ENCODE measurements at regions not wholly inside any gene's neighbourhood (a gene's known extent, or its start where the extent isn't known, plus 50 kb on each side); places are given as distances from the start of the nearest gene placed in this dataset.

- DNase-seq (ENCODE audit: low read depth in 2 of 2), result no peak
- no peak for TF ChIP-seq CTCF (IDR thresholded peaks at IDR 0.05; ENCODE audit: low read depth, low read length)
These were observed 428.7 kb upstream of the TRIB2 start for GRCh38 chr2:12288048-12288447.

GRCh38 chr2:12289120-12289802 is 427.5 kb upstream of the TRIB2 start:
- no peak for DNase-seq (ENCODE audit: low read depth in 2 of 2)
- TF ChIP-seq CTCF (IDR thresholded peaks at IDR 0.05; ENCODE audit: low read depth, low read length), result no peak
- H3K4me3 ChIP-seq (replicated peaks in 1 of 2; ENCODE audit: low read depth in 2 of 2, low read length in 2 of 2), result no peak overlapping the region

More at GRCh38 chr2:12288048-12288447, 428.7 kb upstream of the TRIB2 start:
- no peak overlapping the region for H3K4me3 ChIP-seq (replicated peaks in 1 of 2; ENCODE audit: low read depth in 2 of 2, low read length in 2 of 2)

GRCh38 chr2:12291303-12291702 is 425.4 kb upstream of the TRIB2 start:
- no peak for DNase-seq (ENCODE audit: low read depth in 2 of 2)
- TF ChIP-seq CTCF (IDR thresholded peaks at IDR 0.05; ENCODE audit: low read depth, low read length), result no peak
- H3K4me3 ChIP-seq (replicated peaks in 1 of 2; ENCODE audit: low read depth in 2 of 2, low read length in 2 of 2), result no peak overlapping the region

- DNase-seq (ENCODE audit: low read depth in 2 of 2), result no peak
- no peak overlapping the region for H3K4me3 ChIP-seq (replicated peaks in 1 of 2; ENCODE audit: low read depth in 2 of 2, low read length in 2 of 2)
- TF ChIP-seq CTCF (IDR thresholded peaks at IDR 0.05; ENCODE audit: low read depth, low read length), result no peak
These were observed 422.9 kb upstream of the TRIB2 start for GRCh38 chr2:12293874-12294273.

- no peak for TF ChIP-seq CTCF (IDR thresholded peaks at IDR 0.05; ENCODE audit: low read depth, low read length)
- H3K4me3 ChIP-seq (replicated peaks in 1 of 2; ENCODE audit: low read depth in 2 of 2, low read length in 2 of 2), result no peak overlapping the region
- no peak for DNase-seq (ENCODE audit: low read depth in 2 of 2)
These were observed 420.7 kb upstream of the TRIB2 start for GRCh38 chr2:12295856-12296519.

- TF ChIP-seq CTCF (IDR thresholded peaks at IDR 0.05; ENCODE audit: low read depth, low read length), result no peak
- no peak for DNase-seq (ENCODE audit: low read depth in 2 of 2)
- no peak overlapping the region for H3K4me3 ChIP-seq (replicated peaks in 1 of 2; ENCODE audit: low read depth in 2 of 2, low read length in 2 of 2)
These were observed 419.8 kb upstream of the TRIB2 start for GRCh38 chr2:12296915-12297314.

Data from cardiac fibroblast (primary cell).